WTC11 (cell line): ENCODE measurements at regions not wholly inside any gene's neighbourhood (a gene's known extent, or its start where the extent isn't known, plus 50 kb on each side); places are given as distances from the start of the nearest gene placed in this dataset.

Experiments
- ATAC-seq: fragments of 200-7000 bp; cut with Tn5 transposase; 2 replicates; pipeline ENCODE4 v1.10.0; 2021; ENCODE audit warnings: mild to moderate bottlenecking, moderate library complexity
- CTCF ChIA-PET: fragments of 300-600 bp; sonication (Branson Sonifier 250); formaldehyde crosslinking; loops from one replicate; lab custom pipeline; 2021; ENCODE audit warnings: antibody characterized with exemption; lab: Charles Lee
- POLR2A ChIA-PET: fragments of 350-600 bp; sonication (Branson Sonifier 250); formaldehyde crosslinking; loops from one replicate; lab custom pipeline; 2021; ENCODE audit warnings: antibody characterized with exemption; lab: Charles Lee
- DNase-seq: peaks from one replicate; pipeline ENCODE4 v3.0.0; 2021; ENCODE audit warnings: low spot score
- H3K27ac Mint-ChIP-seq: 2 replicates; pipeline ENCODE4 v1.8.0; 2021; ENCODE audit warnings: mixed read lengths
- H3K27me3 Mint-ChIP-seq: 2 replicates; pipeline ENCODE4 v1.8.0; 2021; ENCODE audit warnings: low read depth, mild to moderate bottlenecking, moderate library complexity, mixed read lengths
- H3K36me3 Mint-ChIP-seq: 2 replicates; pipeline ENCODE4 v1.8.0; 2021; ENCODE audit warnings: mixed read lengths
- H3K4me1 Mint-ChIP-seq: 2 replicates; pipeline ENCODE4 v1.8.0; 2022; ENCODE audit warnings: mixed read lengths
- H3K4me3 Mint-ChIP-seq: 2 replicates; pipeline ENCODE4 v1.8.0; 2021; ENCODE audit warnings: mild to moderate bottlenecking, moderate library complexity, mixed read lengths
- H3K9me3 Mint-ChIP-seq: 2 replicates; pipeline ENCODE4 v1.8.0; 2021; ENCODE audit warnings: mixed read lengths
- CBFB ChIP-seq: sonication (generic); formaldehyde crosslinking; IDR thresholded peaks from 2 replicates; pipeline ENCODE4 v1.8.1; 2022; ENCODE audit warnings: mild to moderate bottlenecking, low read depth, missing genetic modification reagents
- CREB1 ChIP-seq: sonication (generic); formaldehyde crosslinking; IDR thresholded peaks from 2 replicates; pipeline ENCODE4 v1.8.0; 2023; ENCODE audit warnings: mild to moderate bottlenecking, missing genetic modification reagents
- ETV6 ChIP-seq: sonication (generic); formaldehyde crosslinking; IDR thresholded peaks from 2 replicates; pipeline ENCODE4 v1.8.1; 2022; ENCODE audit warnings: mild to moderate bottlenecking, missing genetic modification reagents
- IRF2 ChIP-seq: sonication (generic); formaldehyde crosslinking; IDR thresholded peaks from 2 replicates; pipeline ENCODE4 v1.8.0; 2022; ENCODE audit warnings: low read depth, missing genetic modification reagents, borderline replicate concordance
- MXD4 ChIP-seq: fragments of 250-450 bp; sonication (Bioruptor Pico); IDR thresholded peaks from 2 replicates; pipeline ENCODE4 v1.8.0; 2021; ENCODE audit warnings: mild to moderate bottlenecking, moderate library complexity, borderline replicate concordance
- NFE2L1 ChIP-seq: sonication (generic); formaldehyde crosslinking; IDR thresholded peaks from 2 replicates; pipeline ENCODE4 v1.8.1; 2023; ENCODE audit warnings: missing genetic modification reagents
- NR2C2 ChIP-seq: sonication (generic); formaldehyde crosslinking; IDR thresholded peaks from 2 replicates; pipeline ENCODE4 v1.8.0; 2022; ENCODE audit warnings: mild to moderate bottlenecking, missing genetic modification reagents
- SMAD3 ChIP-seq: sonication (generic); formaldehyde crosslinking; IDR thresholded peaks from 2 replicates; pipeline ENCODE4 v1.8.0; 2022; ENCODE audit warnings: missing genetic modification reagents, mild to moderate bottlenecking, borderline replicate concordance
- ZNF121 ChIP-seq: sonication (generic); formaldehyde crosslinking; IDR thresholded peaks from 2 replicates; pipeline ENCODE4 v1.8.0; 2023; ENCODE audit warnings: missing genetic modification reagents
- ZNF138 ChIP-seq: sonication (generic); formaldehyde crosslinking; conservative IDR thresholded peaks from 2 replicates; pipeline ENCODE4 v1.8.1; 2022; ENCODE audit warnings: mild to moderate bottlenecking, moderate library complexity, missing genetic modification reagents
- TF ChIP-seq, protein P1 (sequence below): sonication (generic); formaldehyde crosslinking; IDR thresholded peaks from 2 replicates; pipeline ENCODE4 v1.8.0; 2022; ENCODE audit warnings: missing genetic modification reagents
- TF ChIP-seq, protein P2 (sequence below): sonication (generic); formaldehyde crosslinking; IDR thresholded peaks from 2 replicates; pipeline ENCODE4 v1.8.1; 2022; ENCODE audit warnings: mild to moderate bottlenecking, moderate library complexity, missing genetic modification reagents
- TF ChIP-seq, protein P3 (sequence below): sonication (generic); formaldehyde crosslinking; IDR thresholded peaks from 2 replicates; pipeline ENCODE4 v1.8.0; 2023; ENCODE audit warnings: mild to moderate bottlenecking, missing genetic modification reagents
- TF ChIP-seq, protein P4 (sequence below): sonication (generic); formaldehyde crosslinking; IDR thresholded peaks from 2 replicates; pipeline ENCODE4 v1.8.1; 2023; ENCODE audit warnings: mild to moderate bottlenecking, missing genetic modification reagents, moderate library complexity
- TF ChIP-seq, protein P5 (sequence below): fragments of 250-450 bp; sonication (Bioruptor Pico); conservative IDR thresholded peaks from 2 replicates; pipeline ENCODE4 v1.9.0; 2021; ENCODE audit warnings: mild to moderate bottlenecking
- TF ChIP-seq, protein P6 (sequence below): fragments of 250-450 bp; sonication (Bioruptor Pico); IDR thresholded peaks from 2 replicates; pipeline ENCODE4 v1.9.0; 2021; ENCODE audit warnings: mild to moderate bottlenecking
- TF ChIP-seq, protein P7 (sequence below): sonication (generic); formaldehyde crosslinking; IDR thresholded peaks from 2 replicates; pipeline ENCODE4 v1.8.0; 2022; ENCODE audit warnings: mild to moderate bottlenecking, missing genetic modification reagents
- TF ChIP-seq, protein P8 (sequence below): sonication (generic); formaldehyde crosslinking; IDR thresholded peaks from 2 replicates; pipeline ENCODE4 v1.8.1; 2023; ENCODE audit warnings: mild to moderate bottlenecking, missing genetic modification reagents, moderate library complexity
- TF ChIP-seq, protein P9 (sequence below): sonication (generic); formaldehyde crosslinking; conservative IDR thresholded peaks from 2 replicates; pipeline ENCODE4 v1.8.1; 2022; ENCODE audit warnings: mild to moderate bottlenecking, missing genetic modification reagents
- TF ChIP-seq, protein P10 (sequence below): fragments of 250-450 bp; sonication (Bioruptor Pico); IDR thresholded peaks from 2 replicates; pipeline ENCODE4 v1.9.0; 2021; ENCODE audit warnings: mild to moderate bottlenecking

DNA sequence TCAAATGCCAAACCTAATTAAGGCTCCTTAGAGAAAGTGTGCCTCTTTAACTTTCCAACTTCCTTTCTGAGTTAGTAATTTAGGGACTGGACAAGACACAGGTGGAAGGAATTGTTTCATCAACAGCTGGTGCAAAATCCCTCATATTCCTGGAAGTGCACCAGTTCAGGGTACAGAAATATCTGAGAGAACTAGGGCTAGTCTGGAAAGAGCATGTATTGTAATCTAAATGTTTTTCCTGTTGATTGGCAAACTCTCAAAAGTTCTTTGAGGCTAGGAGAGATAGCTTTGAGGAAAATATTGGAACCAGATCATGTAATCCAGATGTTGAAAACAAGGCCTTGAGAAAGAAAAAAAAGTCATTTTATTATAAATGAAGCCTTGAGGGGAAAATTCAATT is 98.1 kb upstream of the C1GALT1C1 start:
- Mint-ChIP-seq H3K9me3 (peaks cover 10% of the 10 kb centered on the region; the same call in 1 of the 2 replicates), H3K27me3 (no peaks in the 10 kb centered on the region; the same call in 1 of the 2 replicates)

More for the DNA sequence above, 98.1 kb upstream of the C1GALT1C1 start:
- no peaks in the 10 kb centered on the region for H3K4me1 Mint-ChIP-seq
- POLR2A ChIA-PET = no interaction called here
- TF ChIP-seq, protein P1, sequence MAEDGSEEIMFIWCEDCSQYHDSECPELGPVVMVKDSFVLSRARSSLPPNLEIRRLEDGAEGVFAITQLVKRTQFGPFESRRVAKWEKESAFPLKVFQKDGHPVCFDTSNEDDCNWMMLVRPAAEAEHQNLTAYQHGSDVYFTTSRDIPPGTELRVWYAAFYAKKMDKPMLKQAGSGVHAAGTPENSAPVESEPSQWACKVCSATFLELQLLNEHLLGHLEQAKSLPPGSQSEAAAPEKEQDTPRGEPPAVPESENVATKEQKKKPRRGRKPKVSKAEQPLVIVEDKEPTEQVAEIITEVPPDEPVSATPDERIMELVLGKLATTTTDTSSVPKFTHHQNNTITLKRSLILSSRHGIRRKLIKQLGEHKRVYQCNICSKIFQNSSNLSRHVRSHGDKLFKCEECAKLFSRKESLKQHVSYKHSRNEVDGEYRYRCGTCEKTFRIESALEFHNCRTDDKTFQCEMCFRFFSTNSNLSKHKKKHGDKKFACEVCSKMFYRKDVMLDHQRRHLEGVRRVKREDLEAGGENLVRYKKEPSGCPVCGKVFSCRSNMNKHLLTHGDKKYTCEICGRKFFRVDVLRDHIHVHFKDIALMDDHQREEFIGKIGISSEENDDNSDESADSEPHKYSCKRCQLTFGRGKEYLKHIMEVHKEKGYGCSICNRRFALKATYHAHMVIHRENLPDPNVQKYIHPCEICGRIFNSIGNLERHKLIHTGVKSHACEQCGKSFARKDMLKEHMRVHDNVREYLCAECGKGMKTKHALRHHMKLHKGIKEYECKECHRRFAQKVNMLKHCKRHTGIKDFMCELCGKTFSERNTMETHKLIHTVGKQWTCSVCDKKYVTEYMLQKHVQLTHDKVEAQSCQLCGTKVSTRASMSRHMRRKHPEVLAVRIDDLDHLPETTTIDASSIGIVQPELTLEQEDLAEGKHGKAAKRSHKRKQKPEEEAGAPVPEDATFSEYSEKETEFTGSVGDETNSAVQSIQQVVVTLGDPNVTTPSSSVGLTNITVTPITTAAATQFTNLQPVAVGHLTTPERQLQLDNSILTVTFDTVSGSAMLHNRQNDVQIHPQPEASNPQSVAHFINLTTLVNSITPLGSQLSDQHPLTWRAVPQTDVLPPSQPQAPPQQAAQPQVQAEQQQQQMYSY (CRISPR knock-in tag) = no peak
- TF ChIP-seq NR2C2 (CRISPR knock-in tag) (no peak), CBFB (no peak), ZNF138 (CRISPR knock-in tag) (no peak), ZNF121 (no peak), MXD4 (CRISPR knock-in tag) (no peak), SMAD3 (CRISPR knock-in tag) (no peak), CREB1 (CRISPR knock-in tag) (no peak), NFE2L1 (CRISPR knock-in tag) (no peak), IRF2 (CRISPR knock-in tag) (no peak), ETV6 (CRISPR knock-in tag) (no peak)
- TF ChIP-seq, protein P2, sequence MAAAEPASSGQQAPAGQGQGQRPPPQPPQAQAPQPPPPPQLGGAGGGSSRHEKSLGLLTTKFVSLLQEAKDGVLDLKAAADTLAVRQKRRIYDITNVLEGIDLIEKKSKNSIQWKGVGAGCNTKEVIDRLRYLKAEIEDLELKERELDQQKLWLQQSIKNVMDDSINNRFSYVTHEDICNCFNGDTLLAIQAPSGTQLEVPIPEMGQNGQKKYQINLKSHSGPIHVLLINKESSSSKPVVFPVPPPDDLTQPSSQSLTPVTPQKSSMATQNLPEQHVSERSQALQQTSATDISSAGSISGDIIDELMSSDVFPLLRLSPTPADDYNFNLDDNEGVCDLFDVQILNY (CRISPR knock-in tag) = no peak
- TF ChIP-seq, protein P3, sequence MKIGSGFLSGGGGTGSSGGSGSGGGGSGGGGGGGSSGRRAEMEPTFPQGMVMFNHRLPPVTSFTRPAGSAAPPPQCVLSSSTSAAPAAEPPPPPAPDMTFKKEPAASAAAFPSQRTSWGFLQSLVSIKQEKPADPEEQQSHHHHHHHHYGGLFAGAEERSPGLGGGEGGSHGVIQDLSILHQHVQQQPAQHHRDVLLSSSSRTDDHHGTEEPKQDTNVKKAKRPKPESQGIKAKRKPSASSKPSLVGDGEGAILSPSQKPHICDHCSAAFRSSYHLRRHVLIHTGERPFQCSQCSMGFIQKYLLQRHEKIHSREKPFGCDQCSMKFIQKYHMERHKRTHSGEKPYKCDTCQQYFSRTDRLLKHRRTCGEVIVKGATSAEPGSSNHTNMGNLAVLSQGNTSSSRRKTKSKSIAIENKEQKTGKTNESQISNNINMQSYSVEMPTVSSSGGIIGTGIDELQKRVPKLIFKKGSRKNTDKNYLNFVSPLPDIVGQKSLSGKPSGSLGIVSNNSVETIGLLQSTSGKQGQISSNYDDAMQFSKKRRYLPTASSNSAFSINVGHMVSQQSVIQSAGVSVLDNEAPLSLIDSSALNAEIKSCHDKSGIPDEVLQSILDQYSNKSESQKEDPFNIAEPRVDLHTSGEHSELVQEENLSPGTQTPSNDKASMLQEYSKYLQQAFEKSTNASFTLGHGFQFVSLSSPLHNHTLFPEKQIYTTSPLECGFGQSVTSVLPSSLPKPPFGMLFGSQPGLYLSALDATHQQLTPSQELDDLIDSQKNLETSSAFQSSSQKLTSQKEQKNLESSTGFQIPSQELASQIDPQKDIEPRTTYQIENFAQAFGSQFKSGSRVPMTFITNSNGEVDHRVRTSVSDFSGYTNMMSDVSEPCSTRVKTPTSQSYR (CRISPR knock-in tag) = no peak
- TF ChIP-seq, protein P4, sequence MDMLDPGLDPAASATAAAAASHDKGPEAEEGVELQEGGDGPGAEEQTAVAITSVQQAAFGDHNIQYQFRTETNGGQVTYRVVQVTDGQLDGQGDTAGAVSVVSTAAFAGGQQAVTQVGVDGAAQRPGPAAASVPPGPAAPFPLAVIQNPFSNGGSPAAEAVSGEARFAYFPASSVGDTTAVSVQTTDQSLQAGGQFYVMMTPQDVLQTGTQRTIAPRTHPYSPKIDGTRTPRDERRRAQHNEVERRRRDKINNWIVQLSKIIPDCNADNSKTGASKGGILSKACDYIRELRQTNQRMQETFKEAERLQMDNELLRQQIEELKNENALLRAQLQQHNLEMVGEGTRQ (CRISPR knock-in tag) = no peak
- TF ChIP-seq, protein P5, sequence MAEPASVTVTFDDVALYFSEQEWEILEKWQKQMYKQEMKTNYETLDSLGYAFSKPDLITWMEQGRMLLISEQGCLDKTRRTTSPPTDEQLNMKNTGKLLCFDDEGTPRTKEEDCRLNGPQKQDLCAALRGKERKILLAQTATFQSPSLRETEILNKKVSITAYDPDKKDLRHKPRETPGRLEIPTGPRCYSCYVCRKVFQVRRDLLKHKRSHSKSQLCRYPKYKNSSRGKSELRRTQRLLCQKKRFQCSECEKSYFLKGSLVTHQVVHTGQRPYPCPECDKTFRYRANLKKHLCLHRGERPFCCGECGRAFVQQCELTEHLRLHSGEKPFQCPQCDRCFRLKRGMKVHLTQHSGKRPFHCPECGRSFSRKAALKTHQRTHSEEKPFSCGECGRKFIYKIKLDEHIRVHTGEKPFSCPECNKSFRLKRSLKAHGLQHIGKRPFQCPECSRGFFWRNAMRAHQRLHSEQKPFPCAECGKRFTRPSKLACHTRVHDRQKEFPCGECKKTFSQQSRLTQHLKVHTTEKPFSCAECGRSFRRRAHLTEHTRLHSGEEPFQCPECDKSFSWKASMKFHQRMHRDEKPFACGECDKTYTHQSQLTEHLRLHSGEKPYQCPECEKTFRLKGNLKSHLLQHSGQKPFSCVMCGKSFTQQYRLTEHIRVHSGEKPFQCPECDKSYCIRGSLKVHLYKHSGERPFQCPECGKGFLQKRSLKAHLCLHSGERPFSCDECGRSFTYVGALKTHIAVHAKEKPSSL = no peak
- TF ChIP-seq, protein P6, sequence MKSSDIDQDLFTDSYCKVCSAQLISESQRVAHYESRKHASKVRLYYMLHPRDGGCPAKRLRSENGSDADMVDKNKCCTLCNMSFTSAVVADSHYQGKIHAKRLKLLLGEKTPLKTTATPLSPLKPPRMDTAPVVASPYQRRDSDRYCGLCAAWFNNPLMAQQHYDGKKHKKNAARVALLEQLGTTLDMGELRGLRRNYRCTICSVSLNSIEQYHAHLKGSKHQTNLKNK = no peak
- TF ChIP-seq, protein P7, sequence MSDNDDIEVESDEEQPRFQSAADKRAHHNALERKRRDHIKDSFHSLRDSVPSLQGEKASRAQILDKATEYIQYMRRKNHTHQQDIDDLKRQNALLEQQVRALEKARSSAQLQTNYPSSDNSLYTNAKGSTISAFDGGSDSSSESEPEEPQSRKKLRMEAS (CRISPR knock-in tag) = no peak
- TF ChIP-seq, protein P8, sequence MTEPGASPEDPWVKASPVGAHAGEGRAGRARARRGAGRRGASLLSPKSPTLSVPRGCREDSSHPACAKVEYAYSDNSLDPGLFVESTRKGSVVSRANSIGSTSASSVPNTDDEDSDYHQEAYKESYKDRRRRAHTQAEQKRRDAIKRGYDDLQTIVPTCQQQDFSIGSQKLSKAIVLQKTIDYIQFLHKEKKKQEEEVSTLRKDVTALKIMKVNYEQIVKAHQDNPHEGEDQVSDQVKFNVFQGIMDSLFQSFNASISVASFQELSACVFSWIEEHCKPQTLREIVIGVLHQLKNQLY (CRISPR knock-in tag) = no peak
- TF ChIP-seq, protein P9, sequence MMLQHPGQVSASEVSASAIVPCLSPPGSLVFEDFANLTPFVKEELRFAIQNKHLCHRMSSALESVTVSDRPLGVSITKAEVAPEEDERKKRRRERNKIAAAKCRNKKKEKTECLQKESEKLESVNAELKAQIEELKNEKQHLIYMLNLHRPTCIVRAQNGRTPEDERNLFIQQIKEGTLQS (CRISPR knock-in tag) = no peak
- TF ChIP-seq, protein P10, sequence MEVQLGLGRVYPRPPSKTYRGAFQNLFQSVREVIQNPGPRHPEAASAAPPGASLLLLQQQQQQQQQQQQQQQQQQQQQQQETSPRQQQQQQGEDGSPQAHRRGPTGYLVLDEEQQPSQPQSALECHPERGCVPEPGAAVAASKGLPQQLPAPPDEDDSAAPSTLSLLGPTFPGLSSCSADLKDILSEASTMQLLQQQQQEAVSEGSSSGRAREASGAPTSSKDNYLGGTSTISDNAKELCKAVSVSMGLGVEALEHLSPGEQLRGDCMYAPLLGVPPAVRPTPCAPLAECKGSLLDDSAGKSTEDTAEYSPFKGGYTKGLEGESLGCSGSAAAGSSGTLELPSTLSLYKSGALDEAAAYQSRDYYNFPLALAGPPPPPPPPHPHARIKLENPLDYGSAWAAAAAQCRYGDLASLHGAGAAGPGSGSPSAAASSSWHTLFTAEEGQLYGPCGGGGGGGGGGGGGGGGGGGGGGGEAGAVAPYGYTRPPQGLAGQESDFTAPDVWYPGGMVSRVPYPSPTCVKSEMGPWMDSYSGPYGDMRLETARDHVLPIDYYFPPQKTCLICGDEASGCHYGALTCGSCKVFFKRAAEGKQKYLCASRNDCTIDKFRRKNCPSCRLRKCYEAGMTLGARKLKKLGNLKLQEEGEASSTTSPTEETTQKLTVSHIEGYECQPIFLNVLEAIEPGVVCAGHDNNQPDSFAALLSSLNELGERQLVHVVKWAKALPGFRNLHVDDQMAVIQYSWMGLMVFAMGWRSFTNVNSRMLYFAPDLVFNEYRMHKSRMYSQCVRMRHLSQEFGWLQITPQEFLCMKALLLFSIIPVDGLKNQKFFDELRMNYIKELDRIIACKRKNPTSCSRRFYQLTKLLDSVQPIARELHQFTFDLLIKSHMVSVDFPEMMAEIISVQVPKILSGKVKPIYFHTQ (CRISPR knock-in tag) = no peak
- TF ChIP-seq, all 79 proteins: peak for 0
- H3K4me3 Mint-ChIP-seq = no peak overlapping the region
- DNase-seq = no peak
- H3K27ac Mint-ChIP-seq = no peak overlapping the region
- CTCF ChIA-PET = no interaction called here
- no peak for ATAC-seq
- no peaks in the 10 kb centered on the region for H3K36me3 Mint-ChIP-seq
